HG03354 (cell line): ENCODE measurements at regions not wholly inside any gene's neighbourhood (a gene's known extent, or its start where the extent isn't known, plus 50 kb on each side); places are given as distances from the start of the nearest gene placed in this dataset.

Source experiments
- ATAC-seq: cut with Tn5 transposase; IDR thresholded peaks from one replicate; pipeline ENCODE4 v1.9.1; 2021; ENCODE audit warnings: mild to moderate bottlenecking; ENCODE audit not compliant: unreplicated experiment, poor library complexity, severe bottlenecking

DNA sequence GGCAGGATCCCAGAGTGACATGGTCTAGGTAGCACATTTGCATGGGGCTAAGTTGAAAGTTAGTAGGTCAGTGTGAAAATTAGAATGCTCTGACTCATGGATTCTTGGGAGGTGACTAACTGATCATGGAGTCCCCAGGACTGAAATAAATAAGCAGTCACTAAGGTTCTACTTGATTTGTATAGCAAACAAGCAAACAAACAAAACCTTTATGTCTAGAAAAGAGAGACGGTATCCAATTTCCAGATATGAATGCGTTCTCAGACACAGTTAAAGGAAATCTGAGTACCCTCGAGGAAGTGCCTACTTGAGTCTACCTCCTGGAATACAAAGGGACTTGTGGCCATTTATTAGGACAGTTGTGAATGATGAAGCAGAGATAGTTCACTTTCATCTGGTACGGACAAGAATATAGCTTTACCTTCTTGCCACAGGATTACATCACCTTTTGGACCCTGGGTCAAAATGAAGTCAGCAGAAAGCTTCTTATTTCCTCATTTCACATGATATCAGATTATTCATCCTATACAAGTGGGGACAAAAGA, 54.3 kb upstream of the AGPS start:
- no peak for ATAC-seq

DNA sequence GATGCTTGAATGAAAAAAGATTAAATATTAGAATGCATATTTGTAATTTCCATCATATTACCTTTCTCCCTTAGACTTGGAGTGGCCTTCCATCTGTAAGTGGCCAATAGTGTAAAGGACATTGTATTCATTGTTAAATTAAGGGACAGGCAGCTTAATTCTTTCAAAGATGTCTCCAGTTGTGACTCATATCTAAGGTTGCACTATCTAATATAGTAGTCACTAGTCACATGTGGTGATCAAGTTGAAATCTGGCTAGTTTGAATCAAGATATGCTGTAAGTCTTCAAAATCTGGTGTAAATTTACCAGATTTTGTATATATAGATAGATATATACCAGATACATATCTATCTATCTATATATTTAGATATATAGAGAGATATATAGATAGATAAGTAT, 52.4 kb upstream of the AGPS start:
- ATAC-seq, result no peak

DNA sequence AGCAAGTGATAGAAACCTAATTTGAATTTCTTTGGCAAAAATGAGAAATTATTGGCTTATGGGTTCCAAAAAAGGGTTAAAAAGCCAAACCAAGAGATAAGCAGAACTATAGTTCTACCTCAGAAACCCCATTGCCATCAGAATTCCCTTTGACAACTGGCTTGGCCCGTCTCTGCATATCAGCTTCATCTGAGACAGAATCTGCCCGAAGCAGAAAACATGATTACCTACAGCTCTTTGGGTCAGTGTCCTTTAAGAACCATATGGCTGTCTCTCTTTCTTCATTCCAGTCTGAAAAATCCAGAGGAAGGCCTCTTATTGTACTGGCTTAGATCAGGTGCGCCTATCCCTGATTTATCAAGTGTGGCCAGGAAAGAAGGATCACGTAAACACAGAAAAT, 49.8 kb upstream of the AGPS start:
- no peak for ATAC-seq
